ENCODE measurements at regions not wholly inside any gene's neighbourhood (a gene's known extent, or its start where the extent isn't known, plus 50 kb on each side); places are given as distances from the start of the nearest gene placed in this dataset.

- peaks cover 6% of the 10 kb centered on the region for H3K4me1 ChIP-seq (ENCODE audit: insufficient read depth)
- TF ChIP-seq EZH2 (IDR thresholded peaks at IDR 0.05; ENCODE audit: borderline replicate concordance) (no peak), EZH2phosphoT487 (IDR thresholded peaks at IDR 0.05; ENCODE audit: low read depth, severe bottlenecking, unreplicated experiment) (no peak), CTCF (IDR thresholded peaks at IDR 0.05; ENCODE audit: poor library complexity) (no peak)
- no peaks in the 10 kb centered on the region for H3K79me2 ChIP-seq
- H3K9me3 ChIP-seq (ENCODE audit: low read depth): no peaks in the 10 kb centered on the region
- no peak overlapping the region for H3K4me2 ChIP-seq
- H3K4me3 ChIP-seq: no peak overlapping the region
- no peaks in the 10 kb centered on the region for H3K9me2 ChIP-seq (replicated peaks; ENCODE audit: insufficient read depth)
- H4K20me1 ChIP-seq (ENCODE audit: insufficient read depth, poor library complexity, severe bottlenecking): no peaks in the 10 kb centered on the region
- no peaks in the 10 kb centered on the region for H3K27me3 ChIP-seq
- no peak overlapping the region for H3K27ac ChIP-seq
- H2AFZ ChIP-seq: no peak overlapping the region
- H3K36me3 ChIP-seq (replicated peaks; ENCODE audit: insufficient read depth, low read depth): no peaks in the 10 kb centered on the region
- no peak for DNase-seq (ENCODE audit: low spot score)
These were observed 242.1 kb downstream of the TMX3 start for GRCh38 chr18:68472701-68473295.

- Histone ChIP-seq H3K27me3 (no peaks in the 10 kb centered on the region), H3K9me3 (ENCODE audit: low read depth) (no peaks in the 10 kb centered on the region), H3K4me1 (ENCODE audit: insufficient read depth) (peaks cover 6% of the 10 kb centered on the region), H4K20me1 (ENCODE audit: insufficient read depth, poor library complexity, severe bottlenecking) (no peaks in the 10 kb centered on the region), H2AFZ (no peak overlapping the region), H3K4me2 (no peak overlapping the region), H3K79me2 (no peaks in the 10 kb centered on the region), H3K9me2 (replicated peaks; ENCODE audit: insufficient read depth) (no peaks in the 10 kb centered on the region), H3K4me3 (no peak overlapping the region), H3K36me3 (replicated peaks; ENCODE audit: insufficient read depth, low read depth) (no peaks in the 10 kb centered on the region), H3K27ac (no peak overlapping the region)
- 60% methylated on average over 2 of the region's 2 CpGs for WGBS (ENCODE audit: low lambda C conversion rate, missing lambda C conversion rate)
- no peak for DNase-seq (ENCODE audit: low spot score)
- TF ChIP-seq EZH2phosphoT487 (IDR thresholded peaks at IDR 0.05; ENCODE audit: low read depth, severe bottlenecking, unreplicated experiment) (no peak), EZH2 (IDR thresholded peaks at IDR 0.05; ENCODE audit: borderline replicate concordance) (no peak), CTCF (IDR thresholded peaks at IDR 0.05; ENCODE audit: poor library complexity) (no peak)
These were observed 245.8 kb downstream of the TMX3 start for GRCh38 chr18:68469049-68469625.

DNA sequence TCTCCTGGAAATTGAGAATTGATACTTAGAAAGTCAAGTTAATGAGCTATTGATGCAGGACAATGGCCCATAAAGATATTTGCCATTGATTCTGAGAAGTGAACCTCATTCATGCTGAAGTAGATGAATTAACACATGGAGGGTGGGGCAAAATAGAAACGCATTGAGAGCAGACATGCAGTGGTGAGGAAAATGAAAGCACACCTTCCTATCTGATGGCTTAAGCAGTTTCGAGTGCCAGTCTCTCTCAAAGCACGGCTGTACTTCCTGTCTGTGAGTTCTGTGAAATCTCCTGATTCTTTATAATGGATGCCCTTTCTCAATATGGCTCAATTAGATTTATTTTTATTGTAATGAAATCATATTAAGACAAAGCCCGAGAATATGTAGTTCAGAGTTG is 247.0 kb downstream of the TMX3 start:
- Histone ChIP-seq H3K4me3 (no peak overlapping the region), H3K9me3 (ENCODE audit: low read depth) (no peaks in the 10 kb centered on the region), H3K79me2 (no peaks in the 10 kb centered on the region), H3K36me3 (replicated peaks; ENCODE audit: insufficient read depth, low read depth) (no peaks in the 10 kb centered on the region), H3K9me2 (replicated peaks; ENCODE audit: insufficient read depth) (no peaks in the 10 kb centered on the region), H4K20me1 (ENCODE audit: insufficient read depth, poor library complexity, severe bottlenecking) (no peaks in the 10 kb centered on the region), H3K4me1 (ENCODE audit: insufficient read depth) (peaks cover 4% of the 10 kb centered on the region), H2AFZ (no peak overlapping the region), H3K27ac (no peak overlapping the region), H3K4me2 (no peak overlapping the region), H3K27me3 (no peaks in the 10 kb centered on the region)
- WGBS (ENCODE audit: low lambda C conversion rate, missing lambda C conversion rate): 66% methylated on average over 4 of the region's 4 CpGs
- no peak for TF ChIP-seq EZH2phosphoT487 (IDR thresholded peaks at IDR 0.05; ENCODE audit: low read depth, severe bottlenecking, unreplicated experiment)
- TF ChIP-seq EZH2 (IDR thresholded peaks at IDR 0.05; ENCODE audit: borderline replicate concordance): no peak
- TF ChIP-seq CTCF (IDR thresholded peaks at IDR 0.05; ENCODE audit: poor library complexity): no peak
- no peak for DNase-seq (ENCODE audit: low spot score)

Measured in hepatocyte (in vitro differentiated cells).